Erythroblast (primary cell): ENCODE measurements at regions not wholly inside any gene's neighbourhood (a gene's known extent, or its start where the extent isn't known, plus 50 kb on each side); places are given as distances from the start of the nearest gene placed in this dataset.

Experiments
- GATA1 ChIP-seq: IDR thresholded peaks from 2 replicates; pipeline ENCODE4 v1.6.1; 2011; ENCODE audit warnings: low read depth, mild to moderate bottlenecking, control low read depth, low read length, moderate library complexity
- POLR2A ChIP-seq: IDR thresholded peaks from 2 replicates; pipeline ENCODE4 v1.6.1; 2011; ENCODE audit warnings: mild to moderate bottlenecking, low read length

- TF ChIP-seq POLR2A (no peak), GATA1 (no peak)
Observed at GRCh38 chr2:155895016-155895415, 437.5 kb downstream of the NR4A2 start.
